HG02943 (cell line): ENCODE measurements at regions not wholly inside any gene's neighbourhood (a gene's known extent, or its start where the extent isn't known, plus 50 kb on each side); places are given as distances from the start of the nearest gene placed in this dataset.

Experiments used
- ATAC-seq: cut with Tn5 transposase; IDR thresholded peaks from one replicate; pipeline ENCODE4 v1.9.1; 2021; ENCODE audit warnings: mild to moderate bottlenecking, low read depth, moderate library complexity; ENCODE audit not compliant: unreplicated experiment

DNA sequence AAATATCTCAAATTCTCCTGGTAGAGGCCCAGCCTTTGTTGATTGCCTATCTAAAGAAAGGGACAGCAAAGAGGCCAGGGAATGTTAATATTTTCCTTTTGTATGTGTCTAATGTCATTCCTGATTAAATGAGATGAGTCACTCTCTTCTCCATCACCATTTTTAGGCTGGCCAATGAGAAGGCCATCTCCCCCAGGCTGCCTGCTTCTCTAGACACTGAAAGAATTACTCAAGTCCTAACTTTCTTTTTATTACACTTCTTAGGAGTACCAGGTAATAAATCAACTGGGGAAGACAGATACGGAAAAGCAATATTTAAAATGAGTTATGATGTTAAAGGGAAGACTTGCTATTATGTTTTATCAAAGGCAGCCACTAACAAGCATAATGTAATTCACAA, 259.2 kb upstream of the SORL1-AS1 start:
- ATAC-seq = no peak

GRCh38 chr11:121711236-121711635, 258.5 kb upstream of the SORL1-AS1 start:
- ATAC-seq = no peak

- ATAC-seq = no peak
Observed at GRCh38 chr11:121706884-121707420, 254.2 kb upstream of the SORL1-AS1 start.

DNA sequence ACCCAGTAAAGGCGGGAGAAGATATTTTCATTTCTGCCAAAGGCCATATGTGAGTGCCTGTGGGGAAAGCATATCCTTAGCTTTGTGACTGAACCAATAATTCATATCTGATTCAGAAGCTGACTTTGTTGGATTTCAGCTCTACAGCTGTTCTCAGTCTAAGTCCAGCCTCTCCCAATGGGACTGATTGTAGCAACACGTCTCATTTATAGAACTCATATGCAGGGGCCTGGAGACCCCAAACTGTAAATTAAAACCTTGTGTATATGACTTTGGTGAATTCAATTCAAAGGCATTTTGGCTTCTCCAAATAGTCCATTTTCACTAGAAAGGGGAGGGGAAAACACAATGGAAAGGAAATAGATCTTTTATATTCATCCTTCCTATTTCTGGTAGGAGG, 250.4 kb upstream of the SORL1-AS1 start:
- ATAC-seq = no peak

GRCh38 chr11:121700968-121701367, 248.2 kb upstream of the SORL1-AS1 start:
- no peak for ATAC-seq

GRCh38 chr11:121699801-121700200, 247.0 kb upstream of the SORL1-AS1 start:
- no peak for ATAC-seq

GRCh38 chr11:121696931-121697670, 244.3 kb upstream of the SORL1-AS1 start:
- no peak for ATAC-seq

GRCh38 chr11:121696177-121696871, 243.6 kb upstream of the SORL1-AS1 start:
- ATAC-seq = no peak

- ATAC-seq = no peak
Observed at GRCh38 chr11:121692236-121692635, 239.5 kb upstream of the SORL1-AS1 start.

DNA sequence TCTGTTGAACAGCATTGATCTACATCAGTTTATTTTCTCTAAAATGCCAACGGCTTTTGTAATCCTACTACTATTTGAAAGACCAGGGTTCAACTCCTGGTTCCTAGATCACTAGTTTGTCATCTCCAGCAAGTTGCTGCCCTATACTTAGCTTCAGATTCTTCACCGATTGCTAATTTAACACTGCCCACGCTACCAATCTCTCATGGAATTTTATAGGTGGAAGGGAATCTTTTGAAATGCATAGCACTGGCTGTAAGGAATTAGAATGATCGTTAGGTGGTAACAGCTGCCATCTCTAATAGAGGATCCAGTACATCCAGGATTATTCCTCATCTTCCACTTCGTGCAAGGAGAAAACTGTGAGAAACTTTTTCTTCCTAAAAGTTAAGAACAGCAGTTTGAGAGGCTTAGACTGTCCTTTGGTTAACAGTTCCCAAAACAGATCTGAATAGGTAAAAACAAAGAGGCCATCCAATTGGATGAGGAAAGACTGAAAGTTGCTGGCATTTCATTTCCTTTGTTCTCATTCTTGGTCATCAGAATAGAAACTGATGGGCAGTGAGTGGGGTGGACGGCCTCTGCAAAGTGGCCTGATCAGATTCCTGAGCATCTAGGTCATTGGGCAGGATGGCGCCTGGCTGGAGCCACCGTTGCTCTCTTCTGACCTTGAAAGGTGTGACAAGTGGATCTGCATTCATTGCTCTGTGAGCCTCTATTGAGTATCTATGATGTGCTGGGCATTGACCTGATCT, 236.3 kb upstream of the SORL1-AS1 start:
- ATAC-seq = no peak

GRCh38 chr11:121688055-121688491, 235.3 kb upstream of the SORL1-AS1 start:
- ATAC-seq = no peak

DNA sequence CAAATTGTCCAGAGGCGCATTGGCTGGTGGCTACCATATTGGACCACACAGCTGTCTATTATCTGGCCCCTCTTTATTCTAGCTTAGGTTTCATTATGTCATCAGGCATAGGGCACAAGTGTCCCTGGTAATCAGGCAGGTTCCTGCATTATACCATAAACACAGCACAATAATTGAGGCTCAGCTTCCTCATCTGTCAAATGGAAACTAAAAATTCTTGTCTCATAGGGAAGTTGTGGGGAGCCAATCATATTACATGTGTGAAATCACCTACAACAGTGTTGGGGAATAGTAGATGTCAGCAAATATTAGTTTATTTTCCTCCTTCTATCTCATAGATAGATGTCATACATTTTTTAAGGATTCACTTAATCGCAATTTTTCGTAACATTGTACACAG, 231.0 kb upstream of the SORL1-AS1 start:
- no peak for ATAC-seq
